Stimulated activated CD4-positive, alpha-beta T cell treated with anti-CD3 and anti-CD28 coated beads, Interleukin-15, amount 100 ng/mL, for 48 hours (primary cell): ENCODE measurements at regions not wholly inside any gene's neighbourhood (a gene's known extent, or its start where the extent isn't known, plus 50 kb on each side); places are given as distances from the start of the nearest gene placed in this dataset.

ENCODE experiments used
- DNase-seq, 2 donors: peaks; one replicate each; pipeline ENCODE4 v3.0.0-alpha.2; 2020; ENCODE audit warnings: low read depth in 2 of 2

DNA sequence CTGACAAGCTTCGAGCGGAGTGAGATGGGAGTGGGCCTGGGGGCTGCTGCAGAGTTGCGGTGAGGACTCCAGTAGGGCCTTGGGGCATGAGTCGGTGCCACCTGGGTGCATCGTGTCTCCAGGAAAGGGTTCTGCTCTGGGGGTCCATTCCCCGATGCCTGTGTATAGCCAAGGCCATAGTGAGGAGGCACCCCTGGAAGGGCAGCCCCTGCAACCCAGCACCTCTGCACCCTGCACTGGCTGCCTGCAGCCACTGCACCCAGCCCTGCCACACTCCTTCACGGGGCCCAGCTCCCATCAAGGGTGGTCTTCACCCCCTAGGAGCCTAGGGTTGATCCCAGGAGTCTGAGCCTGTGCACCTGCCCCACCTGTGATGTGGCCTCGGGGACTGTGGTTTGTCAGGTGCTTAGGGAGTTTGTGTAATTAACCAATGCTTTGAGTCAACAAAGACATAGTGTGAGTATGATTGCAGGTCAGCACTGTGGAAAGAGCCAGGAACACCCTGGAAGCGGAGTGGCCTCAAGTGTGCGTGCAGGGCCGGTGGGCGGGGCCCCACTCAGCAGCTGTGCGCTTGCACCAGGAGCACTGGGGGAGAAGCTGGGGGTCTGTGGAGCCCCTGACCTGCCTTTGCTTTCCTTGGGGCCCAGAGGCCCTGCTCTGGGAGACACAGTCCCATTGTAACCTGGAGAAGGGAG lies 1299.3 kb downstream of the BRD1 start:
- no peak for DNase-seq

DNA sequence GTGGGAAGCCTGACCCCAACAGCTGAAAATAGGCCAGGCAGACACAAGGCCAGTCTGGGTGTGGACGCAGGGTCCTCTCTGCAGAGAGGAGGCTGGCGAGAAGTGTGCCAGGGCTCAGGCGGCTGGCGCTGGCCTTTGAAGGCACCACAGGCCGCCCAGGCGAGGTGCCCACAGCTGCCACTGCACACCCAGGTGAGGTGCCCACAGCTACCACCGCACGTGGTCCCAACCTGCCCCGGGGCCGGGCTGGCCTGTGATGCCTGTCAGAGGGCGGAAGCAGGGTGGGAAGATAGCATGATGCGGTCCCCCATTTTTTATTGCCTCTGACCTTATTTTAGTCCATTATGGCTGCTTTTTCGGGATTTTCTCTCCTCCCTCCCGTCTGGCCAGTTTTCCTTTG lies 1303.9 kb downstream of the BRD1 start:
- no peak for DNase-seq

DNA sequence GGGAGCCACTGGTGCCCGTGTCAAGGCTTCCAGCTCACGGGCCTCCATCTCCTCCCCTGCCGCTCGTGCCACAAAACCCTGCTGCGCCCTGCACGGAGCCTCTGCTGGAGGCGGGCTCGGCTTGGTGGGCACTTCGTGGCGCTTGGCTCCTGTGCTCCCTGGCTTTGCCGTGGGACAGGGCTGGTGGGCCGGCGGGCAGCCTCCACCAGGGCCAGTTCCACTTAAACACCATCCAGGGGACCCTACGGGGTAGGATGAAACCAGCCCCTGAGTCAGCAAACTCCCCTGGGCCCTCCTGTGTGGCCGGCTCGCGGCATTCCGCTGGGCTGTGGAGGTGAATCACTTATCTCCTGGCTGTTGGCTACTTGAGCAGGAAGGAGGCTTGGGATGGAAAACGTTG lies 1304.6 kb downstream of the BRD1 start:
- no peak for DNase-seq

DNA sequence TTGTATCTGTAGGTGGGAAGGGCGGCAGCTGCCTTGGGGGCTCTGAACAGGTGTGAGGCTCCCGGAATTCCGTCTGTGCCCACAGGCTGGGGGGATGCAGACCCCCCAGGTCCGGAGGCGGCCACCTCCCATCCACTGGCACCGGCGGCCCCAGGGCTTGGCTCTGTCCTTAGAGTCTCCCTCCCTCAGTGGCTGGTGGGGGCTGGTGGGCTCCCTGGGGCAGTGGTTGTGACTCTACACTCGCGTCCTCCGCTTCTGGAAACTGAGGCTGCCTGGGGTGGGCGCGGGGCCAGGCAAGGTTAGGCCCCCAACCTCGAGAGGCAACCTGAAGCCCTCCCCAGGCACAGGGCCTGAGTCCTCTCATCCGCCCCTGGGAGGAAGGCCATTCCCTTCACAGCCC lies 1305.4 kb downstream of the BRD1 start:
- DNase-seq: no peak

DNA sequence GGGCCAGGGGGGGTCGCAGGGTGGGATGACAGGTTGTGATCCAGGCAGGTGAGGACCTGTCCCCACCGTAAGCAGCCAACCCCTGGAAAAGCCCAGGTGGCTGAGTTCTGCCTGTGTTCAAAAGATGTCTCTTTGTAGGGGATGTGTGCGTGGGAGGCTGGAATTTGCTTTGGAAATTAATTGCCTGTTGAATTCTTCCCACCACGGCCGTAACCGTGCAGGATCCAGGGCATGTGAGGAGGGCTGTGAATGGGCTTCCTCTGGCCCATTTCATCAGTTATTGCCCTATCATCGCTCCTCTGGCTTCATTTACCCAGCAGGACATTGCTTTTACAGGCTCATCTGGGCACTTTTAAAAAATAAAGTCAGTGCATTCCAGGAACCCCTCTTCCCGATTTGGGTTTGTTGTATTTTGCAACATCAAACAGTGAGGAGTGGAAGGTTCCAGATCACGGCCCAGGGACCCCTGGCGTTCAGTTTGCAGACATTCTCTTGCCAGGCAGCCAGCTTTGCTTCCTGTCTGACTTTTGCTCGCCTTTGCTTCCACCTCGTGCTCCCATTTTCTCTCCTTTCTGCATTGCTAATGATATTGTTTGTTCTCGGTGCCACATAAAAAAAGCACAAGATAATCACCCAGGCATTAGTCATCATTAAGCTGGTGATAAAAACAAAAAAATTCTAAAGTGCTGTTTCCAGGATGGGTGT lies 1306.6 kb downstream of the BRD1 start:
- DNase-seq: no peak

DNA sequence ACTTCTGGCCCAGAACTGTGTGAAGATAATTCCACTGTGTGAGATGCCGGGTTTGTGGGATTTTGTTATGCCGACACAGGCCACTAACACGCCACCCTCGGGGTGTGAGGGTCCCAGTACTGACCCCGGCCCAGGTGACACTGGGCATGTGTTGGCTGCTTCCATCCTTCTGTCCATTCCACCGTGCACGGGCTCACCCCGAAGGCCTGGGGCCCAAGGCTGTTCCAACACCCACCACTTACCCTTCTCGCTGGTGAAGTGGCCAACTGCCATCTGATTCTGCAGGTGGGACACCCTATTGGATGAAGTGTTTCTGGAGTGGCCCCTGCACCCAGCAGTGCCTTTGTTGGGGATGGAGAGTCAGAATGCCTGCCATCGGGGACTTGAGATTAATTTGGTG lies 1307.5 kb downstream of the BRD1 start:
- DNase-seq: no peak

DNA sequence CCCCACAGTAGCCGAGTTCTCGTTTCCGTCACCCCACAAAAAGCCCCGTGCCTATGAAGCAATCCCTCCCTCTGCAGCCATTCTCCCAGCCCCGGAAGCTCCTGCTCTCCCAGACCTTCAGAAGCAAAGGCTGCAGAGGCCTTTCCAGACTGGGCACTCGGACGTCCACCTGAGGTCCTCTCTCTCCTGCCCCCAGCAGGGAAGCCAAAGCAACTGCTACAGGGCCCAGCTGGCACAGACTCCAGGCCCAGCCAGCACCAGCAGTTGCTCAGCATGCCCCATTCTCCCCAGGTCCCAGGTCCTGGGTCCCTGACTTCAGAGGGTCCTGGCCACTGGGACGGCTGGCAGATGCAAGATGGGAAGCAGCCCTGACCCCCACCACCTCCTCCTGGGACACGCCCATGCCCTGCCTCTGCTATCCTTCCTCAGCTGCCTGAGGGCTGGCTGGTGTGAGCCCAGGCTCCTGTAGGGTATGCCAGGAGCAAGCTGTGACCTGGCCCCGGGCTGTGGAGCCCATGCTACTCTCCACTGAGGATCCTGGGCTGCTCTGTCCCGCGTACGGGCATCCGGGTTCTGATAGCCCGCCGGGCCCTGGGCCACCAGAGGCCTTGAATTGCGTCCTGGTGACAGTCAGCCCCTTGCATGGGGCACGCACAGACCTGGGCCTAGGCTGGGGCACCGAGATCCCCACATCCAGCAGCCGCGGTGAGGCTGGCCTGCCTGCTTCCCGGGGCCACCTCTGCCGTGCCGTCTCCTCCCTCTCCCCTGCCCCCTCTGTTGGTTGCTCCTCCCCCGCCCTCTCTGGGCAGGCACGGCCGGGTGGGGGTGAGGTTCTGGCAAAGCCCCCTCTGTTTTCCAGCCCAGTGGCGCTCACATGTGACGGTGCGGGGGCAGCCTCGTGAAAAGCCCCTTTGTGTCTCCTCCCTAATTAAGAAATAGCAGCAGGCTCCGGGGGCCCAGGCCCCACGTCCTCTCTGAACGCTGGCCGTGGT lies 1310.3 kb downstream of the BRD1 start:
- DNase-seq: no peak

DNA sequence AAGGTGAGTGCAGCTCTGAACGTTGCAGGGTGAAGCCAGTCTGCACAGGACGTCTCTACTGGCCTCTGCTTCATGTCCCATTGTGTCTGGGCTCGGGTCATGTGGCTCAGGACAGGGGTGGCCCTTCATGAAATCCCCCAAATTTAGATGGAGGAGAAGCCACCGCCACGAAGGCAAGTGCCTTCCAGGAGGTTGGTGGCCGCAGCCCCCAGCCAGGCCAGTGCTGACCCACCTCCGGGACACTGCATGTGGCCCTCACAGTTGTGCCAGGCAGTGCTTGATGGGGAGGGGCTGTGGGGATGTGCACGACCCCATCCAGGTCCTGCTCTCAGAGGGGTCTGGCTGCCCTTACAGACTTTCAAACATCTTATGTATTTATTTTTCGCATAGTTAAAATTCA lies 1311.1 kb downstream of the BRD1 start:
- DNase-seq: no peak

DNA sequence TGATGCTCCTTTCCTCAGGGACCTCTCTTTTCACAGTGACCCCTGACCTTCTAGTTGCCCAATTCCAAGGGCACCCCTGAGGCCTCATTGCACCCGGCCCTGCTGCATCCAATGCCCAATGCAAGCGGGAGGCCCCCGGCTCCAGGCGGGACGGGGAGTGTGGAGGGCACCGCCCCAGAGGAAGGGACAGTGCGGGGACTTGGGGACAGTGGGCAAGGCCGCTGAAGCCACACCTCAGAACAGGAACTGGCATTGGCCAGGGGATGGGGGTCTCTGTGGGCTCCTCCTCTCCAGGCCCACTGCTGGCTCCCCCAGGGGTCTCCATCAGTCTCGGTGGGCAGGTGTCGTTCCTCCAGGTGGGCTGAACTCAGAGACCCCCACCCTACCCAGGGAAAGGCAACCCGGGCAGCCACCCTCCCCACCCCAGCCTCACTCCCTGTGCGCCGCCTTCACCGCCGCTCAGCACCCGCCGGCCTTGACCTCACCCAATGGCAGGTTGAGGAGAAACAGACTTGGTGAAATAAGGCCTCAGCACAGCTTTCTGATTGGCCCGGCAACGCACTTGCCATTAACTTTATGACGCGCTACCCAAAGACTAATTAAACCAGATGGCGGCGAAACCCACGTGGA lies 1312.0 kb downstream of the BRD1 start:
- DNase-seq: no peak

DNA sequence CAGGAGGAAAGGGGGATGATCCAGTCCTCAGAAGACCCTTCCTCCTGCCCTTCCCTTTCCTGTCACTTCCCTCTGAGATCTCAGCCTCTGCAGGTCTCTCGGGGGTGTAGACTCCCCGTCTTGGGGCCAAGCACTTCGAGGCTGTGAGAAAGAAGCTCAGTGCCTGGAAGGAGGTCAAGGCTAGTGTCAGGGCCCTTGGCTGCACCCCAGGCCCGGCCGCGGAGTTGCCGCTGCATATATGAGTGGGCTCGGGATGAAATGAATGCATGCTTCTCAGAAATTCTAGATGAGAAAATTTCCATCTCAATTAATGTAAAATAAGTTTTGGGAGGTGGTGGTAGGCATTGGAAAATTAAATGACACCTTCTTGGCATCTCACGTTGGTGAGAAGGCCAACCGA lies 1313.7 kb downstream of the BRD1 start:
- DNase-seq: no peak

DNA sequence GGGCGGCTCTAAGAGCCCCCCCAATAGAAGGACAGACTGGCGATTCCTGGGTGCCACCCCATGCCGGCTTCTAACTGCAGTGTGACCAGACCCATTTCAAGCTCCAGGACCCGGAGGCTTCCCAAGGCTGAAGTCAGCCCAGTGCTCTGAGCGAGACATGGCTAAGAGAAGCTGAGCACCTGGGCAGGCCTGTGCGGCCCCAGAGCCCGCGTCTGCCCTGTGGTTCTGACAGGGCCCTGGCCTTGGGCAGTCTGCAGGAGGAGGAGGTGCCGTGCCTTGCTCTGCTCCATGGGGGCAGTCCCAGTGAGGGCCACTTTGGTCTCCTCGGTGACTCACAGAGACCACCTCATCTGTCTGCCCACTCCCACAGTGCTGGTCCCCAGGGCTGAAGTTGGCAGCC lies 1314.2 kb downstream of the BRD1 start:
- no peak for DNase-seq

DNA sequence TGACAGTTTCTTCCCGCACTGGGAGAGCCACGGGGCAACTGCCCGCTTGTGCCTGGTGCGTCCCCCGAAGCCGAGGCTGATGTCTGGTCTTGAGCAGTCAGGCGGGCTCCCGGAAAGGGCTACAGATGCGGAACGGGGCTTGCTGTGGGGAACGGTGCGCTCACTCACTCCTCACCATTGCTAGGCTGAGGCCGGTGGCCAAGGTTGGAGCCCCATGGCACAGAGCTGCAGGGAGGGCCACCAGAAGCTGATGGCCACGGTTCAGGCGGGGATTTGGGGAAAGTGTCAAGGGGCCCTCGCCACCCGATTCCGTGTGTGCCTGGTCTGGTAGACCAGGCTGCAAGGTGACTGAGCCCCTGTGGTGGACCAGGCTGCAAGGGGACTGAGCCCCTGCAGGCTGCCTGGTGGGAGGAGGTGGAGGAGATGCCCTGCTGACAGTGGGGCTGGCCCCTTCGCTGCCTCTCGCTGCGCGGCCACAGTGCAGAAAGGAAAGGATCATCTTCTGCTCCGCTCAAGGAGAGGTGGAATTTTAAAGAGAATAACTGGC lies 1315.8 kb downstream of the BRD1 start:
- no peak for DNase-seq

DNA sequence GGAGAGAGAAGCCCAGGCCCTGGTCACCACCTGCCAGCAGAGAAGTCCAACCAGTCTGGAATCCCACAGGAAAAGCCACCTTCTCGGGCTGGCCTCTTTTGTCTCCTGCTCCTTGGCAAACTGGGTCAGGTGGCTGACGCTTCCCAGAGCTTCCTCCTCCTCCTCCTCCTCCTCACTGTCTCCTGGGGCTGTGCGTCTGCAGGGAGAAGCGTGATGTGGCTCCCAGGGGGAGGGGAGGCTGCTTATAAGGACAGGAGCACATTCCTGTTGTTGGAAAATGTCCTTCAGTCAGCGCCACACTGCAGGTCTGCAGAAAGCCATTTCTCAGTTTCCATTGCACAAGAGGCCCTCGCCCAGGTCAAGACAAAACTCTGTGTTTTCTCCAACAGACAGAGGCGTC lies 1316.5 kb downstream of the BRD1 start:
- no peak for DNase-seq

DNA sequence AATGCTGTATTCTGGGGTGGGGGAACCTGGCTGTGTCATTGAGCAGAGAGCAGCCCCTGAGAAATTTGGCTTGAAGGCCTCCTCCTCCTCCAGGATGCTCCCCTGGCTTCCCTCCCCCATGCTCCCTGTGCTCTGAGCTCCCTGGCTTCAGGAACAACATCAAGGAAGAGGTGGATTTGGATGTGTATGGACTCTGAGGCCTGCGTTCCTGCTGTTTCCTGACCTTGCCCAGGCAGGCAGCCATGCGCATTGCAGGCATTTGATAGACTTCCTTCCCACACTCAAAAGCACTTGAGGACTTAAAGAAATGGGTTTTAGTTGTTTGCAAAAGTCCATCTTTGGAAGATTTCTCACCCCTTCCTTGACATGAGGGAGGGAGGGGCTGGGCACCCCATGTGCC lies 1317.1 kb downstream of the BRD1 start:
- DNase-seq: no peak

DNA sequence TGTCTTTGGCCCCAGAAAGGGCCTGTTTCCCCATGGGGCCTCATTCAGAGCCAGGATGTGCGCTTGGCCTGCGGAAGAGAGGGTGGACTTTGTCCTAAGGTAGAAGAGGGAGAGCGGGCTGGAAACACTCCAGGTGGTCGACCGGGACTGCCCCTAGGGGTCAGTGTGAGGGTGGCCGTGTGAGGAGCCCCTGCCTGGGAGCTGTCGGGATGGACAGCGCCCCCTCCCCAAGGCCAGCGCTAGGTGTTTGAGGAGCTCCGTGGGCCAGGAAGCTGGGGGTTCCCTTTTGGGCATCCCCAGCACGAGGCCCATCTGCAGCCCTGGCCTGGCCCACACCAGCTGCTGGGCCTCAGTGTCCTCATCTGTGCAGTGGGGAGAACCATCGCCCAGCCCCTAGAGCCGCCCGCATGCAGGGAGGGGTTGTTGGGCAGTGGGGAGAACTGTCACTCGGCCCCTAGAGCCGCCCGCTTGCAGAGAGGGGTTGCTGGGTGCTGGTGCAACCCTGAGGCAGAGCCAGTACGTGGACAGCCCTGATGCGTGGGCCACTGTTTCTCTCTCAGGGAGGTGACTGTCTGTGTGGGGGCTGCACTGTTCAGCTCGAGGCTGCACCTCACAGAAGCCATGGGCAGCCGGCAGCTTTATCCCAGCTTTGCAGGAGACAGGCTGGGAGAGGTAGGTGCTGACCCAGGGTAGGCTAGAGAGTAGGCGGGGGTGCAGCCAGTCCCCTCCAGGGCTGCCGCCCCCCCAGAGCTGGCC lies 1319.9 kb downstream of the BRD1 start:
- DNase-seq: no peak

DNA sequence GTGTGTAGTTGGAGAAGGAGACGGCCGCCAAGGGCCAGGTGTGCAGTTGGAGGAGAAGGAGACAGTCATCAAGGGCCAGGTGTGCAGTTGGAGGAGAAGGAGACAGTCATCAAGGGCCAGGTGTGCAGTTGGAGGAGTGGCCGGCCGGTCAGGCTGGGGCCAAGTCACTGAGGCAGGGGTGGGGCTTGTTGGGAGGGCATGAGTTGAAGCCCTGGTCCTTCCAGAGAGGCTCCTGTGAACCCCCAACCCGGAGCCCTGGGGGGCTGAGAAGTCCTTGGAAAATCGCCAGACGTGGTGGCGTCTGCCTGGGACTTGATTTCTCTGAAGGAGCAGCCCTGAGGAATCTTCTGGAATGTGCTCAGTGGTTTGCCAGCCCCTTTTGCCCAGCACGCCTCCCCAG lies 1320.5 kb downstream of the BRD1 start:
- no peak for DNase-seq

DNA sequence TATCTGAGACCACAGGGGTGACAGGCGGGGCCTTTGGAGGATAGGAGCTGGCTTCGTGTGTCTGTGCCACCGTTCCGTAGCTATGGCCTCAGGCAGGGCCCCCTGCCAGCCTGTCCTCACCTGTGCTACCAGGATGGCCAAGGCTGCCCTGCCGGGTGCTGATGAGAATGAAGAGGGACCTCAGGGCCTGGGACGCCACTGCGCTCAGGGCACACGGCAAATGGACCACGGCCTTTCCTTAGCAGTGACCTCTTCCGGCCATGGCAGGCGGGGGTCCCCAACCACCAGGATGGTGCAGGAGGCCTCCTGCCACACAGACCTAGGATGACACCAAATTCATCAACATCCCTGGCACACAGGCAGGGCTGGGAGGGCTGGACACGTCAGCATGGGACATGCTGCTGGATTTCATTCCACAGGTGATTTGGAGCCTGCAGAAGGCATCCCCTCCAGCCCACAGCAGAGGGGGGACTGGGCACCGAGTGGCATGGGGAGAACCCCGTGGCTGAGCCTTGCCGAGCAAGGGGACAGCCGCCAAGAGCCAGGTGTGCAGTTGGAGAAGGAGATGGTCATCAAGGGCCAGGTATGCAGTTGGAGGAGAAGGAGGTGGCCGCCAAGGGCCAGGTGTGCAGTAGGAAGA lies 1321.0 kb downstream of the BRD1 start:
- no peak for DNase-seq

DNA sequence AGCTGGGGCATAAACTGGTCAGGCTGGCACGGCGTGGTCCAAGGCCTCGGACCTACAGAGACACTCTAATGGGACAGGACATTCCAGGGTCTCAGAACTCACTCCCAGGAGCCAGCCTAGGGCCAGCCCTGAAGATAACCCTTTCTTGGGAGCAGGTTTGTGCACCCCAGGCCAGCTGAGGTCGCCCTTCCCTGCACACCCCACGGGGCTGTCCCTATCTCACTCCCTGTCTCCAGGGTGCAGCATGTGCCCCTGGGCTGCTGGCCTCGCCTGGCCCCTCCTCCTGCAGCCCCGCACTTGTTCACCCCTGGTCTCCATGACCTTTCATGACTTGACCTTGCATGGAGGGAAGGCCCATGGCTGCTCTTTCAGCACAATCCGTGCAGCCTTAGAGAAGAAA lies 1321.8 kb downstream of the BRD1 start:
- no peak for DNase-seq

DNA sequence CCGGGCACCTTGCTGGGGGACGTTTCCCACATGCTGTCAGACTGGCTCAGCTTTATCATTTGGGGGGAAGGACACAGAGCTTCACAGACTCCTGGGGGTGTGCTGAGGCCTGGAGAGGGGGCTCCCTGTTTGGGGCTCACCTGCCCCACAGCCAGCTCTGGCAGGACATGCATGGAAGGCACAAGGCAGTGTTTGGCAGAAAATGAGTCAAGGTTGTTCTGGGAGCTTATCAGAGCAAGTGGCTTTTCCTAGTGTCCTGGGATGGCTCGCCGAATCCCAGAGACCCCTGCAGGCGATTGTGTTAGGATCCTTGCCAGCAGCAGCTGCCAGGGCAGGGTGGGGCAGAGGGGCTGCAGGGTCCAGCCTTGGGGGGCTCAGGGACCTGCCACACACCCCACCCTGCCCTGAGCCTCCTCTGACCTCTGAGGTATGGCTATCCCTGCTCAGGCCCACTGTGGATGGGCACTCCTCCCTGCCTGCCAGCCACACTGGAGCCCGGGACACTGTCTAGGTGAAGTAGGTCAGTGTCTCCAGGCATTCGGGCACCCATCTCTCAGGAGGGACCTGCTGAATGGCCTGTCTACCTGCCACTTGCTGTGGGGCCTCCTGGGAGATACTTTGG lies 1323.0 kb downstream of the BRD1 start:
- no peak for DNase-seq

DNA sequence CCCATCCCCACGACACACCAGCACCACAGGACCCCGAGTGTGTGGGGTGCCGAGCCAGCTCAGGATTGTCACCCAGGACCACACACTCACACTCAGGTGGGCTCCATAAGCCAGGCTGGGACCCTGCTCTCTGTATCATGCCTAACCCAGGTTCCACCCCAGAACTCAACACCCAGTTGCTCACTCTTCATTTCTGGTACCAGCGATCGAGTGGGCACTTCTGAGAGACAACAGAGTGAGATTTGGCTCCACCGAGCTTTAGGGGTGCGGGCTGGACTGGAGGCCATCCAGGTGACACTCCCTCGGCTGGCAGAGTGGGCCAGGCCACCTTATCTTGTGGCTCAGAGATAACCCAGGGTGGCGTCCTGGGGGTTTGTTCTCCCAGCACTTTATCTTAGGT lies 1323.8 kb downstream of the BRD1 start:
- no peak for DNase-seq
